ENCODE measurements at regions not wholly inside any gene's neighbourhood (a gene's known extent, or its start where the extent isn't known, plus 50 kb on each side); places are given as distances from the start of the nearest gene placed in this dataset.

- Histone ChIP-seq H3K36me3 (replicated peaks; ENCODE audit: insufficient read depth, low read length) (no peaks in the 10 kb centered on the region), H3K27ac (ENCODE audit: low read length) (no peak overlapping the region), H3K27me3 (replicated peaks; ENCODE audit: insufficient read depth, low read length) (no peaks in the 10 kb centered on the region), H3K9ac (ENCODE audit: low read length) (no peak overlapping the region), H4K20me1 (ENCODE audit: insufficient read depth, low read length) (no peaks in the 10 kb centered on the region), H3K9me3 (replicated peaks; ENCODE audit: insufficient read depth, low read length) (no peaks in the 10 kb centered on the region), H3F3A (ENCODE audit: insufficient read depth, low read length) (no peaks in the 10 kb centered on the region), H3K4me3 (ENCODE audit: low read length) (no peak overlapping the region), H2AFZ (ENCODE audit: low read length) (no peak overlapping the region), H3K79me2 (ENCODE audit: low read length) (no peaks in the 10 kb centered on the region), H3K4me1 (ENCODE audit: low read length) (no peaks in the 10 kb centered on the region), H3K4me2 (ENCODE audit: low read depth, low read length) (no peak overlapping the region), H3K9me2 (replicated peaks; ENCODE audit: insufficient read depth, low read length) (no peaks in the 10 kb centered on the region)
- no peak for DNase-seq
- TF ChIP-seq EZH2 (optimal IDR thresholded peaks at IDR 0.05; ENCODE audit: low read depth, low read length) (no peak), EZH2phosphoT487 (IDR thresholded peaks at IDR 0.05; ENCODE audit: low read length) (no peak), CTCF (IDR thresholded peaks at IDR 0.05; ENCODE audit: low read length) (no peak)
These were observed 85.9 kb downstream of the ACTBL2 start for GRCh38 chr5:57396701-57397100.

- Histone ChIP-seq H4K20me1 (ENCODE audit: insufficient read depth, low read length) (no peaks in the 10 kb centered on the region), H3K9me2 (replicated peaks; ENCODE audit: insufficient read depth, low read length) (no peaks in the 10 kb centered on the region), H3K79me2 (ENCODE audit: low read length) (no peaks in the 10 kb centered on the region), H3K4me3 (ENCODE audit: low read length) (no peak overlapping the region), H2AFZ (ENCODE audit: low read length) (no peak overlapping the region), H3K36me3 (replicated peaks; ENCODE audit: insufficient read depth, low read length) (no peaks in the 10 kb centered on the region), H3K9ac (ENCODE audit: low read length) (no peak overlapping the region), H3K9me3 (replicated peaks; ENCODE audit: insufficient read depth, low read length) (no peaks in the 10 kb centered on the region), H3K27ac (ENCODE audit: low read length) (no peak overlapping the region), H3F3A (ENCODE audit: insufficient read depth, low read length) (no peaks in the 10 kb centered on the region), H3K27me3 (replicated peaks; ENCODE audit: insufficient read depth, low read length) (no peaks in the 10 kb centered on the region), H3K4me1 (ENCODE audit: low read length) (no peaks in the 10 kb centered on the region), H3K4me2 (ENCODE audit: low read depth, low read length) (no peak overlapping the region)
- TF ChIP-seq EZH2phosphoT487 (IDR thresholded peaks at IDR 0.05; ENCODE audit: low read length) (no peak), EZH2 (optimal IDR thresholded peaks at IDR 0.05; ENCODE audit: low read depth, low read length) (no peak), CTCF (IDR thresholded peaks at IDR 0.05; ENCODE audit: low read length) (no peak)
- no peak for DNase-seq
These were observed 88.0 kb downstream of the ACTBL2 start for GRCh38 chr5:57394421-57395210.

GRCh38 chr5:57386958-57387357 lies 95.7 kb downstream of the ACTBL2 start:
- Histone ChIP-seq H2AFZ (ENCODE audit: low read length) (no peak overlapping the region), H3K4me3 (ENCODE audit: low read length) (no peak overlapping the region), H3K4me2 (ENCODE audit: low read depth, low read length) (no peak overlapping the region), H3K27ac (ENCODE audit: low read length) (no peak overlapping the region), H3F3A (ENCODE audit: insufficient read depth, low read length) (no peaks in the 10 kb centered on the region), H3K9me3 (replicated peaks; ENCODE audit: insufficient read depth, low read length) (no peaks in the 10 kb centered on the region), H3K9me2 (replicated peaks; ENCODE audit: insufficient read depth, low read length) (no peaks in the 10 kb centered on the region), H4K20me1 (ENCODE audit: insufficient read depth, low read length) (no peaks in the 10 kb centered on the region), H3K9ac (ENCODE audit: low read length) (no peak overlapping the region), H3K36me3 (replicated peaks; ENCODE audit: insufficient read depth, low read length) (no peaks in the 10 kb centered on the region), H3K27me3 (replicated peaks; ENCODE audit: insufficient read depth, low read length) (no peaks in the 10 kb centered on the region), H3K4me1 (ENCODE audit: low read length) (no peaks in the 10 kb centered on the region), H3K79me2 (ENCODE audit: low read length) (no peaks in the 10 kb centered on the region)
- TF ChIP-seq CTCF (IDR thresholded peaks at IDR 0.05; ENCODE audit: low read length) (no peak), EZH2phosphoT487 (IDR thresholded peaks at IDR 0.05; ENCODE audit: low read length) (no peak)
- DNase-seq = no peak

Data from MM.1S (cell line).